Hypothalamus (tissue), 51 donors: ENCODE measurements at regions not wholly inside any gene's neighbourhood (a gene's known extent, or its start where the extent isn't known, plus 50 kb on each side); places are given as distances from the start of the nearest gene placed in this dataset.

Experiments used
- DNase-seq, 51 donors: peaks; one replicate each; lab custom pipeline; 2025; lab: John Stamatoyannopoulos, UW

- DNase-seq = no peak
Measured at GRCh38 chr12:107537464-107538119, 148.0 kb upstream of the PWP1 start.

- DNase-seq = no peak
Measured at GRCh38 chr12:107539196-107539939, 146.2 kb upstream of the PWP1 start.

DNA sequence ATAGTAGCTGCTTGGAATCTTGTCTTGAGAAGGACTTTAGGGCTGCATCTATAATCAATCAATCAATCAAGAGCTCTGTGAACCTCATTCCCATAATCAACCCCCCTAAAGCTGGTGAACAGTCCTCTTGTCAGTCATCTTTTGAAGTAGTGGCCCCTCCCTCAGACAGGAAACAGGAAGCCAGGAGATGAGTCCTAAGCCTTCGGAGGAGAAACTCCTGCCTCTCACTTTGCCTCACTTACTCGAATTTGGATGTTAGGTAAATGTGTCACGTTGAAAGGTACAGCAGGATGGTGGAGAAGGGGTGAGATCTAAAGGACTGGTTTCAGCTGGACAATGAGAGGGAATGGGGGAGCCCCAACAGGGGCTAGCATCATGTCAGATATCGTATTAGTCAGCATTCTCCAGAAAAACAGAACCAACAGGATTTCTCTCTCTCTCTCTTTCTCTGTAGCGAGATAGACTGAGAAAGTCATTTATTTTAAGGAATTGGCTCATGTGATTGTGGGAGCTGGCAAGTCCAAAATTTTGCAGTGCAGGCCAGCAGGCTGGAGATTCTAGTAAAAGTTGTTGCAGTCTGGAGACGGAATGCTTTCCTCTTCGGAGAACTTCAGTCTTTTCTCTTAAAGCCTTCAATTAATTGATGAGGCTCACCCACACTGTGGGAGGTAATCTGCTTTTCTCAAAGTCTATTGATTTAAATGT lies 144.4 kb upstream of the PWP1 start:
- no peak for DNase-seq

GRCh38 chr12:107543416-107543815 lies 142.2 kb upstream of the PWP1 start:
- DNase-seq = no peak

DNA sequence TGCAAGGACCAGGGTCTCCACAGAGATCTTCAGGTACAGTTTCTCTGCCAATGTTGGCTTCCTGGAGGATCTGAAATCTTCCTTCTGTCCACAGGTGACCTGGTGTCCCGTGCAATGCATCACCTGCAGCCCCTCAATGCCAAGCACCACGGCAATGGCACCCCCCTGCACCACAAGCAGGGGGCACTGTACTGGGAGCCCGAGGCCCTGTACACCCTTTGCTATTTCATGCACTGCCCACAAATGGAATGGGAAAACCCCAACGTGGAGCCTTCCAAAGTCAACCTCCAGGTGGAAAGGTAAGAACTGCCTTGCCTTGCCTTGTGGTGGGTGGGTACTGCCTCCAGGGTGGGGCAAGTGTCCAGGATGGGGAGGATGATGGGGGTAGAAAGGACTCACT lies 141.8 kb upstream of the PWP1 start:
- no peak for DNase-seq

DNA sequence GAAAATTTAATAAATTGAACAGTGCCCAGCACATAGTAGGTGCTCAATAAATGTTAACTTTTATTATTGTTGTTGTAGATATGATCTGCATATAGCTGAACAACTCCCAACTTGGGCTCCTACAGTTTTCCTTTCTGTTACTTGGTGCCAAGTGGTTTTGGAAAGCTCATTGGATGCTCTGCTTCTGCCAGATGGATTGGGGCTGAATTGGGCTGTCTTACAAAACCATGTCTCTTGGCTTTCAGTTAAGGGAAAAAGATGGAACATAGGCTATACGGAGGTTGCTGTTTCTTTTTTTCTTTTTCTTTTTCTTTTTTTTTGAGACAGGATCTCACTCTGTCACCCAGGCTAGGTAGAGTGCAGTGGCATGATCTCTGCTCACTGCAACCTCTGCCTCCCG lies 140.7 kb upstream of the PWP1 start:
- no peak for DNase-seq

DNA sequence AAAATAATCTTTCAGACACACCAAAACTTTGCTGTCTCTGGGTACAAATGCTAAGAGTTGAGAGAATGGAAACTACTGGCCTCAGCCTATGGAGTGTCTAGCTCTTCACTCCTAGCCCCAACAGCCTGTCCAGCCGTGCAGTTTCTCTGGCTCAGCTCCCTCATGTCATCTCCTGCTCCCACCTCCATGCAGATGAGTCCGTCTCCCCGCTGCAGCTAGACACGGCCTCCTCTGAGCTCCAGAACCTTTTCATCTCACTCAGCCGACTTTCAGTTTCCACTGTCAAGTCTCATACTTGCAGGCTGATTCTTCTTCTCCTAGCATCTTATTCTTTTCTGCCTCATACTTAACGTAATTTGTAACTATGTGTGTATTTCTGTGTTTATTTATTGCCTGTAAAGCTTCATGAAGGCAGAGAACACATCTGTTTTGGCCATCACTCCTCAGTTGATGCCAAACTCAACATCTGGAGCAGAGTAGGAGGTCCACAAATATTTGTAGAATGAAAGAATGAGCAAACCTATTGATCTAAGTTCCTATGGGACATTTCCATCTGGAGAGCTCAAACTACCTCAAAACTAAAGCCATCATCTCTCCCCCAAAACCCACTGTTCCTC lies 139.8 kb upstream of the PWP1 start:
- no peak for DNase-seq

- no peak for DNase-seq
Measured at GRCh38 chr12:107547389-107547788, 138.2 kb upstream of the PWP1 start.

GRCh38 chr12:107549651-107550480 lies 135.7 kb upstream of the PWP1 start:
- DNase-seq = no peak

DNA sequence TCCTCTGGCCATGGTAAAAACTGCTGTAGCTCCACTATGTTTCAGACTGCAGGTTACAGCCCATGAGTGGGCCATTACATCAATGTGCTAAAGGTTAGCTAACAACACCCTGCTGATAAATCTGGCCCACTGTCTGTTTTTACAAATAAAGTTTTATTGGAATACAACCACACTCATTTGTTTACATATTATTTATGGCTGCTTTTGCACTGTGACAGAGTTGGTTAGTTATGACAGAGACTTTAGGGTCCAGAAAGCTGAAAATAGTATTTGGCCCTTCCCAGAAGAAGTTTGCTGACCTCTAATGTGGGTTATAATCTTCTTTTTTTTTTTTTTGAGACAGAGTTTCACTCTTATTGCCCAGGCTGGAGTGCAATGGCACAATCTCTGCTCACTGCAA lies 134.2 kb upstream of the PWP1 start:
- no peak for DNase-seq

DNA sequence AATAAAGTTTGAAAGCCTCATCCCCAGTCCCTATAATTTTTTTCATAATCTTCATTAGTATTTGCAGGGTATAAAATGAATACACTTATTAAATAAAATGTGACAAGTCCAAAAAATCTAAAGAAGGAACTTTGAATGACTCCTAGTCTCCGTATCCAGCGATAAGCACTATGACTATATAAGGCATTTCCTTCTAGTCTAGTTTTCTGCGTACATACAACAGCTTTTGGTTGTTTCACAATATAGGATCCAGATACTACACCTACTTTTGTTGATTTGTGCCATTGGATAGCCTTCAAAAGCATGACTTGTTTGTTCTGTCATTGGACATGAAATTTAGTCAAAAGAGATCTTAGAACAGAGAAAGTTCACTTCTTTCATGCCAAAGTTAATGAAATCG lies 133.3 kb upstream of the PWP1 start:
- DNase-seq = no peak

GRCh38 chr12:107553211-107553765 lies 132.3 kb upstream of the PWP1 start:
- no peak for DNase-seq

DNA sequence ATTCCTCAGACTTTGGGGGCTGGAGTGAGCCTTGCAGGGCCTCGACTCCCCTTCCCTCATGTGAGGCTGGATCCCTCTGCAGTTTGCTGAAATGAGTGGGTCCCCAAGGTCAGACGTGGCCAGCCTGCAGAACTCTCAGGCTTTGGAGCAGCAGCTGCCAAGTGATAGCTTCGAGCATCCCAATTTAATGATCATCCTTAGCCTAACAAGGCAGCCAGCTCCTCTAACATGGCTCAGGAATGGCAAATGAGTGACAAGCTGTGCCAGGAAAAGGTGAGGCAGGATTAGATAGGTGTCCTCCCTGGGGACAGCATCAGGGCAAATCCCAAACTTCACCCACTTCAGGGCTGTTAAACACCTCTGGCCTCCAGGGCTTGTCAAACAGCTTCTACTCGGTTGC lies 130.7 kb upstream of the PWP1 start:
- no peak for DNase-seq

DNA sequence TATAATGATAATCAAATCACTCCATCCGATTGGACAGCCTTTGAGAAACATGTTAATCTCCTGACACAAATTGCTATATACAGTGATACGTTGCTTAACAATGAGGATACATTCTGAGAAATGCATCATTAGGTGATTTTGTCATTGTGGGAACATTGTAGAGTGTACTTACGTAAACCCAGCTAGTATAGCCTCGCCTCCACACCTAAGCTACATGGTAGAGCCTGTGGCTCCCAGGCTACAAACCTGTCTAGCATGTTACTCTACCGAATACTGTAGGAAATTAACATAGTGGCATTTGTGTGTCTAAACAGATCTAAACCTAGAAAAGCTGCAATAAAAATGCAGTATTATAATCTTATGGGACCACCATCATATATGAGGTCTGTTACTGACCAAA lies 128.6 kb upstream of the PWP1 start:
- DNase-seq = no peak

- DNase-seq = no peak
Measured at GRCh38 chr12:107557589-107558100, 128.0 kb upstream of the PWP1 start.

DNA sequence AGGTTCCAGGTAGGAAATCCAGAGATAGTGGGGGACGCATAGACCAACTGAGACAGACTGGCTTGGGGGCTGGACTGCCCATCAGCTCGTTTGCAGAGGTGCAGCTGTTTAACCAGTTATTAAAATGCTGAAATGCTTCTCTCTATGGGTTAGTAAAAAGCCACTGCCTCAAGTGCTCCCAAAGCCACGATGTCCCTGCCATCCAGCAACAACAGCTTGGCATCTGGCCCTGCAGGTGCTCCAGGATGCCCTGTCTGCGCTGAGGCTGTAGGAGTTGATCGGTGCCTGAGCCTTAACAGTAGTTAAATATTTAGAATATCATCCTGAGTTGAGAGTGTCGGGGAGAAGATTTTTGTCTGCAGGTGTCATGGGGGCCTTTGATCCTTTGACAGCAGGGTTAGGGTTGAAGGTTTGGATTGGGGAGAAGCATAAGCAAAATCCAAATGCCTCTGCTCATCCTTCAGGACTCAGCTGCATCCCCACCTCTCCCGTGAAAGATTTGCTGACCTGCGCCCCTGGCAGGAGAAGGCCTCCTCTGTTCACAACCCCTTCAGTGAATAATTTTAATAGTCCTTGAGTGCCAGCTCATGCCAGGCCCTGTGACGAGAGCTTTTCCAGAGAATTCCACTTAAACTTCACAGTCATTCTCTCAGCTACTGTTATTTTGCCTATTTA lies 127.3 kb upstream of the PWP1 start:
- no peak for DNase-seq

GRCh38 chr12:107558816-107559382 lies 126.7 kb upstream of the PWP1 start:
- DNase-seq = no peak

GRCh38 chr12:107560165-107560898 lies 125.3 kb upstream of the PWP1 start:
- no peak for DNase-seq
